ENCODE measurements at regions not wholly inside any gene's neighbourhood (a gene's known extent, or its start where the extent isn't known, plus 50 kb on each side); places are given as distances from the start of the nearest gene placed in this dataset.

DNA sequence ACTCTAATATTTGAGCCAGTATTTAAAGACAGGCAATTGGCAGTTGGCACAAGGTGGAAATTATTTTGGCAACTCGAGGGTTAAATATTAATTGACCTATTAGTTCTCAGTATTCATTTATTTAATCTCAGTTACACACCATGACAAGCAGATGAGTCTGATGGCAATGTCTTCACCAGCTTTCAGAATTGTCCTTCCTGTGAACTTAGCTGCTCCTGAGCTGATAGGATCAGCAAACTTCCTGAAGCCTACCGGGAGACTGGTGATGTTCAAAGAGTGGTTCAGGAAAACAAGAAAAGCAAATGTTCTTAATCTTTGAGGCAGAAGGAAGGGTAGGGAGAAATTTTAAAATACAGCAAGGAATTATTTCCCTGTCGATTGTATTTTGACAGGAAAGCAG lies 522.2 kb downstream of the SOX2 start:
- no peak for TF ChIP-seq EZH2 (IDR thresholded peaks at IDR 0.05; ENCODE audit: borderline replicate concordance, low read length)
- TF ChIP-seq, protein P1, sequence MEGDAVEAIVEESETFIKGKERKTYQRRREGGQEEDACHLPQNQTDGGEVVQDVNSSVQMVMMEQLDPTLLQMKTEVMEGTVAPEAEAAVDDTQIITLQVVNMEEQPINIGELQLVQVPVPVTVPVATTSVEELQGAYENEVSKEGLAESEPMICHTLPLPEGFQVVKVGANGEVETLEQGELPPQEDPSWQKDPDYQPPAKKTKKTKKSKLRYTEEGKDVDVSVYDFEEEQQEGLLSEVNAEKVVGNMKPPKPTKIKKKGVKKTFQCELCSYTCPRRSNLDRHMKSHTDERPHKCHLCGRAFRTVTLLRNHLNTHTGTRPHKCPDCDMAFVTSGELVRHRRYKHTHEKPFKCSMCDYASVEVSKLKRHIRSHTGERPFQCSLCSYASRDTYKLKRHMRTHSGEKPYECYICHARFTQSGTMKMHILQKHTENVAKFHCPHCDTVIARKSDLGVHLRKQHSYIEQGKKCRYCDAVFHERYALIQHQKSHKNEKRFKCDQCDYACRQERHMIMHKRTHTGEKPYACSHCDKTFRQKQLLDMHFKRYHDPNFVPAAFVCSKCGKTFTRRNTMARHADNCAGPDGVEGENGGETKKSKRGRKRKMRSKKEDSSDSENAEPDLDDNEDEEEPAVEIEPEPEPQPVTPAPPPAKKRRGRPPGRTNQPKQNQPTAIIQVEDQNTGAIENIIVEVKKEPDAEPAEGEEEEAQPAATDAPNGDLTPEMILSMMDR (IDR thresholded peaks at IDR 0.05; ENCODE audit: low read length) = no peak

All from OCI-LY1 (cell line).